22Rv1 (cell line): ENCODE measurements at regions not wholly inside any gene's neighbourhood (a gene's known extent, or its start where the extent isn't known, plus 50 kb on each side); places are given as distances from the start of the nearest gene placed in this dataset.

ENCODE experiments used
- H3K27ac ChIP-seq: fragments of 450-650 bp; 2 replicates; pipeline ENCODE4 v1.5.1; 2017
- ZFX ChIP-seq: fragments of 450-650 bp; IDR thresholded peaks from 2 replicates; pipeline ENCODE4 v1.6.1; 2017; ENCODE audit warnings: antibody characterized with exemption, borderline replicate concordance
- TF ChIP-seq, protein P1 (sequence below): fragments of 450-650 bp; IDR thresholded peaks from 2 replicates; pipeline ENCODE4 v1.5.1; 2017; ENCODE audit warnings: mild to moderate bottlenecking

DNA sequence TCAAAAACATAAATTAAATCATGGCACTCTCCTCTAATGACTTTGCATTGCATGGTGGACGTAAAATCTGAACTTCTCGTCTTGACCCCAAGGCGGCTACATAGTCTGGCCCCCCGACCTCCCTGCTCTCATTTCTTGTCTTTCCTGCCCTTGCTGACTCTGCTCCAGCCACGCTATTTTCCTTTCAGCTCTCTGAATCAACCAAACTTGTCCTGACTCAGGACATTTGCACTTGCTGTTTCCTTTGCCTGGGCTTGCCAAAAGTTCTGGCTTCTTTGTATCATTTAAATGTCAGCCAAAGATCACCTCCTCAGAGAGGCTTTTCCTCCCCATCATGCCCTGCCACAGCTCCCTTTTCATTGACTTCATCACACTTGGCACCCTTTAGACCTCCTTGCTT is 107.7 kb upstream of the NFE2L3 start:
- TF ChIP-seq, protein P1, sequence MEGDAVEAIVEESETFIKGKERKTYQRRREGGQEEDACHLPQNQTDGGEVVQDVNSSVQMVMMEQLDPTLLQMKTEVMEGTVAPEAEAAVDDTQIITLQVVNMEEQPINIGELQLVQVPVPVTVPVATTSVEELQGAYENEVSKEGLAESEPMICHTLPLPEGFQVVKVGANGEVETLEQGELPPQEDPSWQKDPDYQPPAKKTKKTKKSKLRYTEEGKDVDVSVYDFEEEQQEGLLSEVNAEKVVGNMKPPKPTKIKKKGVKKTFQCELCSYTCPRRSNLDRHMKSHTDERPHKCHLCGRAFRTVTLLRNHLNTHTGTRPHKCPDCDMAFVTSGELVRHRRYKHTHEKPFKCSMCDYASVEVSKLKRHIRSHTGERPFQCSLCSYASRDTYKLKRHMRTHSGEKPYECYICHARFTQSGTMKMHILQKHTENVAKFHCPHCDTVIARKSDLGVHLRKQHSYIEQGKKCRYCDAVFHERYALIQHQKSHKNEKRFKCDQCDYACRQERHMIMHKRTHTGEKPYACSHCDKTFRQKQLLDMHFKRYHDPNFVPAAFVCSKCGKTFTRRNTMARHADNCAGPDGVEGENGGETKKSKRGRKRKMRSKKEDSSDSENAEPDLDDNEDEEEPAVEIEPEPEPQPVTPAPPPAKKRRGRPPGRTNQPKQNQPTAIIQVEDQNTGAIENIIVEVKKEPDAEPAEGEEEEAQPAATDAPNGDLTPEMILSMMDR = no peak
- TF ChIP-seq ZFX = no peak
- H3K27ac ChIP-seq = no peak overlapping the region

DNA sequence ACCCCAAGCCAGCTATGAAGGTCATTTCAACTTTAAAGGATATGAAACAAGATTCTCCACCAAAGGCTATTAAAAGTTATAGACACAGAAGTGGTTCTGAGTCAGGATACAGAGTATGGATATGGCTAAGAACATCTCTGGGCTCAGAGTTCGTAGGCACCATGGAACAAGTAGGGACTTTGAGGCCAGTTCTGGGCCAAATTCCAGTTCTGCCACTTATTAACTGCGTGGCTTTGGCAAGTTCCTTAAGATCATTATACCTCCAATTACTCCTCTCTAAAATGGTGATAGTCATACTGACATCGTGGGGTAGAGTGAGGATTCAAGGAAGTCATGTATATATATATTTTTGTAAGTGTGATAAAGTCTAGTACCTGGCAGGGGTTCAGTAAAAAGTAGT is 105.8 kb upstream of the NFE2L3 start:
- TF ChIP-seq, protein P1 = no peak
- TF ChIP-seq ZFX = no peak
- H3K27ac ChIP-seq = no peak overlapping the region

DNA sequence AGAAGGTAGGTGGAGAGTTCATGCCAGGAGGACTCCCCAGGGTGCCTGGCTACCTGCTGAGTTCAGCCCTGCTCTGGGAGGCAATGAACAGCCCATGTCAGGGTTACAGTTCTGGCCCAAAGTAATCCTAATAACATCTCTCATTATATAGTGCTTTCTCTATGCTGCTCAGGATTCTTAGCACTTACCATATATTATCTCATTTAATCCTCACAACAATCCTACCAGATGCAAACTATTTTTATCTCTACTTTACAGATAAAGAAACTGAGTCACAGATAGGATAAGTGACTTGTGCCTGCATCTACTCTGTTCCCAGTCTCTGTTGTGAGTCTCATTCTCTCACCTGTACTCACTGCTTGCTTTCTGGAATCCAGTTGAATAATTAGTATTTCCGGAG is 105.1 kb upstream of the NFE2L3 start:
- no peak overlapping the region for H3K27ac ChIP-seq
- TF ChIP-seq ZFX = no peak
- TF ChIP-seq, protein P1 = no peak

DNA sequence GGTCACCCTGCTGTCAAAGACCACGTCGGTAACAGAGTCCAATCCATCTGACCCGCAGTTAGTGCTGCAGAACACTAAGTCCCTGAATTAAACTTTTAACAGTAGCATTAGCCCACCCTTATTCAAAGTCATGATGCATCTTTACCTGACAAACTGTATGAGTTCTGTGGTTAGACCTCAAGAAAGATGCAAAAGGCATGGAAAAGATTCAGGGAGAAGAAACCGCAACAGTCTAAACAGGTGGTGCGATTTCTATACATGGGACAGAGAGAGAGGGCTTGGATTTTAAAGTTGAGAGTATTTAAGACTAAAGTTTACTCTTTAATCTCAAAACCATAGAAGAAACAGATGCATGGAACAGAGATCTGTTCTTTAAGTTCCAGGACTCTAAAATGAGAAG is 103.3 kb upstream of the NFE2L3 start:
- TF ChIP-seq, protein P1 = no peak
- H3K27ac ChIP-seq = no peak overlapping the region

DNA sequence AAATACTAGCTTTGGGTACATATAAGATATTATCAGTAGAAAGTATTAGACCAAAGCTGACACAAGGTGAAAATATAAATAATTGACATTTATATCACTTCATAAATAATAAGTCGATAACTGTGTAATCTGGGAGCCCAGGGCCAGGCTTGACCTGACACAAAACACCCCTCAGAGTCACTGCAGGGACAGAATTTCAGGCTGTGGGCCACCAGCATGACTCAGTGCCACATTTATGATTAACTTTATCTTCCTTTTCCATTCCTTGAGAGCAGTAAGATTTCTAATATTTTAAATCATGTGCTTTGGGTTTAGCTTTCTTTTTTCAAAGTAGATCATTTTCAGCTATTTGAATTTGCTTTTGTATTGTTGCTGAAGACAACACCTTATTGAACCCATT is 102.9 kb upstream of the NFE2L3 start:
- no peak for TF ChIP-seq ZFX
- TF ChIP-seq, protein P1 = no peak
- H3K27ac ChIP-seq = no peak overlapping the region

DNA sequence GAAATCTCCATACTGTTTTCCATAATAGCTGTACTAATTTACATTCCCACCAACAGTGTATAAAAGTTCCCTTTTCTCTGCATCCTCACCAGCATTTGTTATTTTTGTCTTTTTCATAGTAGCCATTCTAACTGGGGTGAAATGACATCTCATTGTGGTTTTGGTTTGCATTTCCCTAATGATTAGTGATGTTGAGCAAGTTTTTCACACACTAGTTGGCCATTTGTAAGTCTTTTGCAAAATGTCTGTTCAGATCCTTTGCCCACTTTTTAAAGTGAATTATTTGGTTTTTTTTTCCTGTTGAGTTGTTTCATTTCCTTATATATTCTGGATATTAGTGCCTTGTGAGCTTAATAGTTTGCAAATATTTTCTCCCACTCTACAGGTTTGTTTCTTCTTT is 101.0 kb upstream of the NFE2L3 start:
- no peak overlapping the region for H3K27ac ChIP-seq
- TF ChIP-seq ZFX = no peak

DNA sequence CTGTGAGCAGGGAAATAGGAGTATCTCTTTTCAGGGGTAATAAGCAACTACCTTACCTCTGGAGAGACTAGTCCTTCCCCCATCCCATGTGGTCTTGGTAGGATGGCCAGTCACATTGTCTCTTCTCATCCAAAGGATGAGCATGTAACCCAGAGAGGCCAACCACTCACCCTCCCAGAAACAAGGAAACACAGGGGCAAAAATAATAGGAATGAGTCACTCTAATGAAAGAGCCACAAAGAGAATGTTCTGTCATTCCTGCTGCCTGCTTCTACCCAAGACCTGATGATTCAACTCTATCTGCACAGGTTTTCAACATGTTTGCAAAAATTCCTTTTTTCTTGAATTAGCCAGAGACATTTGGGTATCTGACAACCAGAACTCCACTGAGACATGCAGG is 99.3 kb upstream of the NFE2L3 start:
- TF ChIP-seq ZFX = no peak
- TF ChIP-seq, protein P1 = no peak
- no peak overlapping the region for H3K27ac ChIP-seq

DNA sequence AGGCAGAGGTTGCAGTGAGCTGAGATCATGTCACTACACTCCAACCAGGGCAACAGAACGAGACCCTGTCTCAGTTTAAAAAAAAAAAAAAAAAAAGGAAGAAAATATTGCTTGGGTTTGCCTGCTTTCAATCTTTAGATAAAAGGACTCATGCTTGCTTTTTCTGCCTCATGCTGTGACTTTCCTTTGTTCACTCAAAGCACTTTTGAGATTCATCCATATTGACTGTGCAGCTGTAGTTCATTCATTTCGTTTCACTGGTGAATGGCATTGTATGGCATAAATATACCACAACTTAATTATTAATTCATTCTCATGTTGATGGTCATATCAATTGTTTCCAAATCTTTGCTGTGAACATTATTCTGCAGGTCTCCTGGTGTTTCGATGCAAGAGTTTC is 97.6 kb upstream of the NFE2L3 start:
- H3K27ac ChIP-seq = no peak overlapping the region

More for the DNA sequence above, 97.6 kb upstream of the NFE2L3 start:
- TF ChIP-seq, protein P1 = no peak
- no peak for TF ChIP-seq ZFX
